GM13977 (cell line): ENCODE measurements at regions not wholly inside any gene's neighbourhood (a gene's known extent, or its start where the extent isn't known, plus 50 kb on each side); places are given as distances from the start of the nearest gene placed in this dataset.
A peak's percentile ranks its signal among the peaks of the same experiment; 100 is the strongest.
"Not testable (repeated sequence)": the region's sequence is repeated elsewhere in the genome, so short reads cannot be mapped to it uniquely, and the experiment has no call there.

ENCODE experiments used
- DNase-seq: peaks from one replicate; pipeline ENCODE4 v3.0.0; 2012; ENCODE audit warnings: low spot score
- CTCF ChIP-seq: IDR thresholded peaks from 2 replicates; pipeline ENCODE4 v1.5.1; 2012; ENCODE audit warnings: mild to moderate bottlenecking, control low read depth; ENCODE audit not compliant: insufficient read depth; ENCODE audit errors: extremely low read depth, missing control alignments
- in situ Hi-C: fragments of 300-500 bp; cut with MboI; formaldehyde crosslinking; loops from one replicate; pipeline ENCODE4 v1.12.0; 2022; ENCODE audit warnings: low sequenced_read_pairs, low pct_unique_long_range_greater_than_20kb, mixed read lengths, inconsistent platforms; ENCODE audit not compliant: unreplicated experiment

GRCh38 chr3:137191951-137192350 lies 234.2 kb downstream of the IL20RB start:
- in situ Hi-C loops = no loop called here
- DNase-seq = no peak

GRCh38 chr3:137194301-137194700 lies 236.5 kb downstream of the IL20RB start:
- in situ Hi-C loops = no loop called here
- no peak for TF ChIP-seq CTCF
- no peak for DNase-seq

More at GRCh38 chr3:137191951-137192350, 234.2 kb downstream of the IL20RB start:
- no peak for TF ChIP-seq CTCF

DNA sequence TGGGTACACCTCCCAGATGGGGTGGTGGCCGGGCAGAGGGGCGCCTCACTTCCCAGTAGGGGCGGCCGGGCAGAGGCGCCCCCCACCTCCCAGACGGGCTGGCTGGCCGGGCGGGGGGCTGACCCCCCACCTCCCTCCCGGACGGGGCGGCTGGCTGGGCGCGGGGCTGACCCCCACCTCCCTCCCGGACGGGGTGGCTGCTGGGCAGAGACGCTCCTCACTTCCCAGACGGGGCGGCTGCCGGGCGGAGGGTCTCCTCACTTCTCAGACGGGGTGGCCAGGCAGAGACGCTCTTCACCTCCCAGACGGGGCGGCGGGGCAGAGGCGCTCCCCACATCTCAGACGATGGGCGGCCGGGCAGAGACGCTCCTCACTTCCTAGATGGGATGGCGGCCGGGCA lies 240.6 kb downstream of the IL20RB start:
- in situ Hi-C loops, DNase-seq: not testable (repeated sequence)

DNA sequence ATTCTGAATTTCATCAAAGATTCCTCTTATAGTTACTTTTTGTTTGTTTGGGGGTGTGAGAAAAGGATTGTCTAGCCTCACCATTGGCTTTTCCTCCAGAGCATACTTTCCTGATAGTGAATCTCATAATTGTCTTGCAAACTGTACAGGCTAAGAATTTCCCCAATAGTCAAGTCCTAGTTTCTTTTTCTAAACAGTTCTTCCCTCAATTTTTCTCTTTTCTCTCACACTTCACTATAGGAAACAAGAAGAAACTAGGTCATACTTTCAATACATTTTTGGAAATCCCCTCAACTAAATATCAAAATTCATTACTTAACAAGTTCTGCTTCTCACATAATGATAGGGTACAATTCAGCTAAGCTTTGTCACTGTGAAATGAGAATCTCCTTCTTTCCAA lies 241.9 kb downstream of the IL20RB start:
- no peak for TF ChIP-seq CTCF
- in situ Hi-C loops = no loop called here
- DNase-seq = peak; percentile 57

GRCh38 chr3:137201066-137201465 lies 243.3 kb downstream of the IL20RB start:
- no peak for DNase-seq
- in situ Hi-C loops = no loop called here
- no peak for TF ChIP-seq CTCF

DNA sequence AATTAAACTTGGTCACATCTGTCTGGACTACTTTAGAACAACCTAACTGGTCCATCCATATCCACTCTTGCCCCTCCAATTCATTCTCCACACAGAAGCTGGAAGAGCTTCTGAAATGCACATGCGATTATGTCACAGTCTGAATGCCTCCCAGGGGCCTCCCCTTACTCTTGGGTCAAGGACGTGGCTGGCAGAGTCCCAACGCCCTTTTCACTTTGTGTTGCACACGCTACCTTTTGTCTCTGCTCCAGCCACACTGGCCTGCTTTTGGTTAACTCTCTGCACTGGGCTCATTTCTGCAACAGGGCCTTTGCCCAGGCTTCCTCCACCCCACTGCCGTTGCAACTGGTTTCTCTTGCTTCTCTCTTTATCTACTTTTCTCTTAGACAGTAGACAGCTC lies 245.2 kb downstream of the IL20RB start:
- in situ Hi-C loops = no loop called here
- no peak for DNase-seq
- TF ChIP-seq CTCF = no peak

GRCh38 chr3:137204409-137204808 lies 246.6 kb downstream of the IL20RB start:
- TF ChIP-seq CTCF = no peak
- no peak for DNase-seq
- in situ Hi-C loops = no loop called here
